ENCODE measurements at regions not wholly inside any gene's neighbourhood (a gene's known extent, or its start where the extent isn't known, plus 50 kb on each side); places are given as distances from the start of the nearest gene placed in this dataset.

GRCh38 chr5:17748201-17748600 lies 113.9 kb downstream of the TAF11L14 start:
- TF ChIP-seq CTCF (optimal IDR thresholded peaks at IDR 0.05 in 1 of 3, IDR thresholded peaks at IDR 0.05 in 1 of 3, conservative IDR thresholded peaks at IDR 0.05 in 1 of 3; ENCODE audit: extremely low read depth in 1 of 3, insufficient read depth in 2 of 3, low read length in 3 of 3) (no peak), EZH2 (IDR thresholded peaks at IDR 0.05; ENCODE audit: low read length) (no peak)
